ENCODE measurements at regions not wholly inside any gene's neighbourhood (a gene's known extent, or its start where the extent isn't known, plus 50 kb on each side); places are given as distances from the start of the nearest gene placed in this dataset.

GRCh38 chr1:207965392-207966387, 54.8 kb upstream of the CD34 start:
- no peak for TF ChIP-seq CTCF (conservative IDR thresholded peaks at IDR 0.05; ENCODE audit: low read length)
- DNase-seq (ENCODE audit: low read depth) = peak; percentile 32
- no peak overlapping the region for H3K4me3 ChIP-seq (ENCODE audit: low read length)

- H3K4me3 ChIP-seq (ENCODE audit: low read length) = peak overlapping the region; percentile 36; the same call in 1 of the 2 replicates
- no peak for TF ChIP-seq CTCF (conservative IDR thresholded peaks at IDR 0.05; ENCODE audit: low read length)
These were observed 53.5 kb upstream of the CD34 start for GRCh38 chr1:207964195-207964966.

GRCh38 chr1:207963427-207964194, 52.7 kb upstream of the CD34 start:
- peak; percentile 61 for TF ChIP-seq CTCF (conservative IDR thresholded peaks at IDR 0.05; ENCODE audit: low read length)
- H3K4me3 ChIP-seq (ENCODE audit: low read length) = peak overlapping the region; percentile 61
- DNase-seq (ENCODE audit: low read depth) = peak; percentile 74

More at GRCh38 chr1:207964195-207964966, 53.5 kb upstream of the CD34 start:
- peak; percentile 40 for DNase-seq (ENCODE audit: low read depth)

GRCh38 chr1:207962716-207963426, 51.9 kb upstream of the CD34 start:
- peak overlapping the region; percentile 61 for H3K4me3 ChIP-seq (ENCODE audit: low read length)
- peak; percentile 51 for DNase-seq (ENCODE audit: low read depth)
- no peak for TF ChIP-seq CTCF (conservative IDR thresholded peaks at IDR 0.05; ENCODE audit: low read length)

Measured in AG10803 (cell line).